HCT116 (cell line): ENCODE measurements at regions not wholly inside any gene's neighbourhood (a gene's known extent, or its start where the extent isn't known, plus 50 kb on each side); places are given as distances from the start of the nearest gene placed in this dataset.

Experiments
- ATAC-seq: fragments of 200-7000 bp; cut with Tn5 transposase; 2 replicates; pipeline ENCODE4 v1.9.1; 2020; ENCODE audit warnings: mild to moderate bottlenecking, moderate library complexity
- BruUV-seq: library from RNA; stranded (reverse); fragments of 400-500 nt; replicated peaks from 2 replicates; lab custom pipeline; 2021; lab: Mats Ljungman, UMichigan
- CTCF ChIA-PET: fragments of 300-600 bp; sonication (Branson Sonifier 250); formaldehyde crosslinking; loops from one replicate; lab custom pipeline; 2021; ENCODE audit warnings: antibody characterized with exemption; lab: Charles Lee
- POLR2A ChIA-PET: fragments of 300-600, 350-600 bp; sonication (Branson Sonifier 250); formaldehyde crosslinking; loops from one replicate; lab custom pipeline; 2021; ENCODE audit warnings: antibody characterized with exemption; lab: Charles Lee
- RAD21 ChIA-PET, 2 experiments: fragments of 300-600 bp; sonication (Branson Sonifier 250); formaldehyde crosslinking; loops; one replicate each; lab custom pipeline; 2023; ENCODE audit warnings: low total read pairs in 2 of 2; ENCODE audit not compliant: uncharacterized antibody in 2 of 2, unreplicated experiment in 2 of 2, low non-redundant PET in 1 of 2; lab: Charles Lee
- DNase-seq: peaks from one replicate; pipeline ENCODE4 v3.0.0-alpha.2; 2010; ENCODE audit warnings: low read depth, low spot score
- H2AFZ ChIP-seq: fragments of 200-600 bp; shearing (Covaris generic), sonication (generic); 2 replicates; pipeline ENCODE4 v1.6.1; 2017; ENCODE audit warnings: low read depth, mixed run types, mixed read lengths, antibody characterized with exemption, low read length; ENCODE audit not compliant: poor library complexity, severe bottlenecking
- H3K27ac ChIP-seq: 2 replicates; pipeline ENCODE4 v1.5.1; 2012; ENCODE audit warnings: low read depth, low read length
- H3K27me3 ChIP-seq: fragments of 200-600 bp; sonication (generic); 2 replicates; pipeline ENCODE4 v1.6.1; 2016; ENCODE audit warnings: mixed run types, low read length, mixed read lengths; ENCODE audit not compliant: insufficient read depth
- H3K36me3 ChIP-seq, 2 experiments: fragments of 200-500 bp in 1 of 2; fragments of 200-600 bp in 1 of 2; sonication (Bioruptor generic) in 1 of 2; sonication (generic) in 1 of 2; 2 replicates each; pipeline versions ENCODE4 v1.5.1 to v1.6.1; 2014 to 2016; ENCODE audit warnings: low read length in 2 of 2, inconsistent platforms in 1 of 2, mixed read lengths in 1 of 2, mixed run types in 1 of 2; ENCODE audit not compliant: insufficient read depth in 2 of 2, control insufficient read depth in 1 of 2
- H3K4me1 ChIP-seq, 2 experiments: fragments of 200-600 bp in 1 of 2; sonication (generic) in 1 of 2; 2 replicates each; pipeline versions ENCODE4 v1.5.1 to v1.6.1; 2012 to 2017; ENCODE audit warnings: low read length in 2 of 2, inconsistent platforms in 1 of 2, mild to moderate bottlenecking in 1 of 2, mixed read lengths in 1 of 2, mixed run types in 1 of 2, moderate library complexity in 1 of 2; ENCODE audit not compliant: insufficient read depth in 2 of 2, control insufficient read depth in 1 of 2
- H3K4me2 ChIP-seq: fragments of 200-600 bp; sonication (generic); 2 replicates; pipeline ENCODE4 v1.6.1; 2017; ENCODE audit warnings: mixed run types, low read length, mixed read lengths
- H3K4me3 ChIP-seq, 2 experiments: fragments of 200-600 bp in 1 of 2; sonication (generic) in 1 of 2; replicated peaks in 1 of 2; 2 replicates each; pipeline ENCODE4 v1.5.1; 2011 to 2016; ENCODE audit warnings: low read length in 2 of 2, control low read depth in 1 of 2, low read depth in 1 of 2, mild to moderate bottlenecking in 1 of 2, mixed read lengths in 1 of 2, mixed run types in 1 of 2
- H3K79me2 ChIP-seq: fragments of 200-600 bp; sonication (generic); 2 replicates; pipeline ENCODE4 v1.6.1; 2017; ENCODE audit warnings: mild to moderate bottlenecking, mixed run types, low read length, moderate library complexity, mixed read lengths; ENCODE audit not compliant: insufficient read depth
- H3K9ac ChIP-seq: fragments of 200-600 bp; sonication (generic); 2 replicates; pipeline ENCODE4 v1.6.1; 2016; ENCODE audit warnings: low read length, mixed read lengths
- H3K9me2 ChIP-seq: fragments of 200-600 bp; sonication (generic), shearing (Covaris generic); 2 replicates; pipeline ENCODE4 v1.6.1; 2017; ENCODE audit warnings: mixed run types, mild to moderate bottlenecking, moderate library complexity; ENCODE audit not compliant: insufficient read depth
- H3K9me3 ChIP-seq, 2 experiments: fragments of 200-500 bp in 1 of 2; fragments of 200-600 bp in 1 of 2; sonication (Bioruptor generic) in 1 of 2; sonication (generic) in 1 of 2; 2 replicates each; pipeline ENCODE4 v1.6.1; 2014 to 2017; ENCODE audit warnings: low read length in 2 of 2, mixed read lengths in 2 of 2, inconsistent platforms in 1 of 2, low read depth in 1 of 2, mild to moderate bottlenecking in 1 of 2, mixed run types in 1 of 2, moderate library complexity in 1 of 2; ENCODE audit not compliant: control insufficient read depth in 1 of 2, insufficient read depth in 1 of 2
- H4K20me1 ChIP-seq: fragments of 200-600 bp; sonication (generic), shearing (Covaris generic); 2 replicates; pipeline ENCODE4 v1.6.1; 2017; ENCODE audit warnings: mixed run types, mild to moderate bottlenecking, moderate library complexity; ENCODE audit not compliant: insufficient read depth
- CBX3 ChIP-seq: IDR thresholded peaks from 2 replicates; pipeline ENCODE4 v1.6.1; 2012; ENCODE audit warnings: low read depth
- CTCF ChIP-seq, 3 experiments: fragments of 200-600 bp in 1 of 3; sonication (generic) in 1 of 3; IDR thresholded peaks in 2 of 3; conservative IDR thresholded peaks in 1 of 3; 2 replicates each; pipeline ENCODE4 v1.5.1; 2012 to 2017; ENCODE audit warnings: low read depth in 2 of 3, low read length in 2 of 3, antibody characterized with exemption in 1 of 3, borderline replicate concordance in 1 of 3, control low read depth in 1 of 3, mild to moderate bottlenecking in 1 of 3, mixed read lengths in 1 of 3, mixed run types in 1 of 3, moderate library complexity in 1 of 3; ENCODE audit not compliant: insufficient read depth in 1 of 3
- ELF1 ChIP-seq: IDR thresholded peaks from 2 replicates; pipeline ENCODE4 v1.6.1; 2012; ENCODE audit warnings: low read depth, borderline replicate concordance
- EZH2phosphoT487 ChIP-seq: fragments of 200-600 bp; IDR thresholded peaks from 2 replicates; pipeline ENCODE4 v1.6.1; 2018; ENCODE audit warnings: antibody characterized with exemption, borderline replicate concordance
- FOSL1 ChIP-seq: IDR thresholded peaks from 2 replicates; pipeline ENCODE4 v1.6.1; 2012; ENCODE audit warnings: low read depth
- JUND ChIP-seq: IDR thresholded peaks from 2 replicates; pipeline ENCODE4 v1.6.1; 2012
- POLR2A ChIP-seq: IDR thresholded peaks from 2 replicates; pipeline ENCODE4 v1.7.0; 2011; ENCODE audit warnings: borderline replicate concordance; ENCODE audit not compliant: insufficient read depth, insufficient read length; ENCODE audit errors: extremely low read depth
- POLR2AphosphoS5 ChIP-seq: IDR thresholded peaks from 2 replicates; pipeline ENCODE4 v1.6.1; 2011; ENCODE audit warnings: mild to moderate bottlenecking, low read depth, low read length, moderate library complexity
- RAD21 ChIP-seq: IDR thresholded peaks from 2 replicates; pipeline ENCODE4 v1.6.1; 2012; ENCODE audit warnings: low read depth, mild to moderate bottlenecking
- SIN3A ChIP-seq: IDR thresholded peaks from 2 replicates; pipeline ENCODE4 v1.6.1; 2012; ENCODE audit warnings: low read depth
- SP1 ChIP-seq: IDR thresholded peaks from 2 replicates; pipeline ENCODE4 v1.6.1; 2012; ENCODE audit warnings: low read depth
- TCF7L2 ChIP-seq: IDR thresholded peaks from 2 replicates; pipeline ENCODE4 v1.7.0; 2011; ENCODE audit warnings: borderline replicate concordance, inconsistent platforms; ENCODE audit not compliant: insufficient read depth, insufficient read length; ENCODE audit errors: extremely low read depth
- ZBTB33 ChIP-seq: IDR thresholded peaks from 2 replicates; pipeline ENCODE4 v1.6.1; 2011; ENCODE audit warnings: mild to moderate bottlenecking, low read length, moderate library complexity; ENCODE audit not compliant: insufficient replicate concordance; ENCODE audit errors: extremely low read depth
- ZFX ChIP-seq: fragments of 450-650 bp; IDR thresholded peaks from 2 replicates; pipeline ENCODE4 v1.6.1; 2017
- ZNF274 ChIP-seq: fragments of 200-500 bp; sonication (Bioruptor generic); IDR thresholded peaks from 2 replicates; pipeline ENCODE4 v1.6.1; 2014; ENCODE audit warnings: mild to moderate bottlenecking, low read depth, low read length, inconsistent platforms
- intact Hi-C: fragments of 100-400 bp; cut with micrococcal nuclease; formaldehyde crosslinking; loops from 2 replicates; pipeline ENCODE4 v1.10.0; 2022

DNA sequence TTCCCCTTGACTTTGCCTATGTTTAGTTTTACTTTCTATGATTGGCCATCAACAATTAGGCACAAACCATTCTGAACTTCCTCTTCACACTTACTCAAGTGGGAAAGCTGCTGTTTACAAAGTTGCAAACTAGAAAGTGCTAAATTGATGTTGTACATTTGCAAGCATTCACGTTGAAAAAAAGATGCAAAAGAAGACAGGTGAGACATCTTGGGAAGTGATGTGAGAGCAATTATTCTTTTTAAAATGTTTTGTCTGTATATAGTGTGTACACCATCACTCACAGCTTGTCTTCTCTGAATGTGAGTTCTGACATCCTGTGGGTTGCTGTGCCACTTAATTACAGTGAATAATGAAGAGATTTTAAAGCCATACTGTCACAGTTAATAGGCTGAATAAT lies 874.1 kb upstream of the LRATD1 start:
- ChIA-PET RAD21 (no interaction called here), POLR2A (no interaction called here), CTCF (no interaction called here)
- Histone ChIP-seq H3K27ac (no peak overlapping the region), H3K4me2 (no peak overlapping the region), H3K9ac (no peak overlapping the region), H3K27me3 (no peaks in the 10 kb centered on the region), H3K4me1 (no peaks in the 10 kb centered on the region), H3K36me3 (no peaks in the 10 kb centered on the region), H2AFZ (no peak overlapping the region), H3K79me2 (no peaks in the 10 kb centered on the region), H4K20me1 (no peaks in the 10 kb centered on the region), H3K9me3 (peaks cover 21 to 30% of the 10 kb centered on the region in 2 experiments; a peak in 3 of 4 replicates), H3K4me3 (no peak overlapping the region), H3K9me2 (no peaks in the 10 kb centered on the region)
- ATAC-seq (no peak), DNase-seq (no peak)
- no TSS peak for BruUV-seq
- intact Hi-C loops, result no loop called here
- TF ChIP-seq CBX3, result no peak
- TF ChIP-seq ELF1, result no peak
- no peak for TF ChIP-seq ZNF274
- TF ChIP-seq TCF7L2, result no peak
- TF ChIP-seq SP1, result no peak
- TF ChIP-seq SIN3A, result no peak
- no peak for TF ChIP-seq RAD21

GRCh38 chr2:13768274-13768673 lies 864.2 kb upstream of the LRATD1 start:
- Histone ChIP-seq H3K4me3 (no peak overlapping the region), H3K4me2 (no peak overlapping the region), H3K9me2 (no peaks in the 10 kb centered on the region), H3K27me3 (no peaks in the 10 kb centered on the region), H4K20me1 (no peaks in the 10 kb centered on the region), H3K27ac (no peak overlapping the region), H3K9ac (no peak overlapping the region), H3K36me3 (no peaks in the 10 kb centered on the region)
- ChIA-PET CTCF (no interaction called here), POLR2A (no interaction called here)
- no TSS peak for BruUV-seq
- TF ChIP-seq ZBTB33, result no peak
- TF ChIP-seq RAD21, result no peak
- no peak for TF ChIP-seq CTCF (IDR thresholded peaks at IDR 0.05 in 2 of 3, conservative IDR thresholded peaks at IDR 0.05 in 1 of 3; ENCODE audit: borderline replicate concordance in 1 of 3, insufficient read depth in 1 of 3, low read depth in 2 of 3, low read length in 2 of 3)
- no peak for TF ChIP-seq ZFX
- TF ChIP-seq POLR2A, result no peak
- no peak for TF ChIP-seq FOSL1
- no peak for TF ChIP-seq POLR2AphosphoS5
- TF ChIP-seq SIN3A, result no peak
- TF ChIP-seq JUND, result no peak
- no peak for TF ChIP-seq EZH2phosphoT487
- TF ChIP-seq, all 23 proteins: peak for 0
- Histone ChIP-seq H3K9me3 (peaks cover 11 to 16% of the 10 kb centered on the region in 2 experiments; a peak in 2 of 4 replicates), H2AFZ (no peak overlapping the region), H3K79me2 (no peaks in the 10 kb centered on the region), H3K4me1 (no peaks in the 10 kb centered on the region)
- RAD21 ChIA-PET, result no interaction called here
- ATAC-seq (no peak), DNase-seq (no peak)
- intact Hi-C loops, result no loop called here
